H9 (cell line): ENCODE measurements at regions not wholly inside any gene's neighbourhood (a gene's known extent, or its start where the extent isn't known, plus 50 kb on each side); places are given as distances from the start of the nearest gene placed in this dataset.

ENCODE experiments used
- DNase-seq: peaks from one replicate; pipeline ENCODE4 v3.0.0-alpha.2; 2017
- H2AFZ ChIP-seq: one replicate; pipeline ENCODE4 v1.6.1; 2013; ENCODE audit warnings: mild to moderate bottlenecking, low read length, control low read depth, moderate library complexity
- H2AK5ac ChIP-seq: 2 replicates; pipeline ENCODE4 v1.6.1; 2013; ENCODE audit warnings: low read length, control low read depth, mixed read lengths; ENCODE audit not compliant: insufficient read length
- H2BK120ac ChIP-seq: one replicate; pipeline ENCODE4 v1.6.1; 2013; ENCODE audit warnings: low read depth, mild to moderate bottlenecking, low read length, control low read depth, inconsistent platforms; ENCODE audit not compliant: poor library complexity, severe bottlenecking
- H2BK12ac ChIP-seq: 2 replicates; pipeline ENCODE4 v1.6.1; 2013; ENCODE audit warnings: low read length, control low read depth, mixed read lengths, low read depth; ENCODE audit not compliant: insufficient read length
- H2BK15ac ChIP-seq: 2 replicates; pipeline ENCODE4 v1.6.1; 2013; ENCODE audit warnings: low read depth, low read length, control low read depth
- H2BK20ac ChIP-seq: one replicate; pipeline ENCODE4 v1.6.1; 2013; ENCODE audit warnings: low read depth, mild to moderate bottlenecking, low read length, control low read depth, inconsistent platforms; ENCODE audit not compliant: poor library complexity, severe bottlenecking
- H2BK5ac ChIP-seq: 2 replicates; pipeline ENCODE4 v1.6.1; 2013; ENCODE audit warnings: low read length, control low read depth, mixed read lengths; ENCODE audit not compliant: insufficient read length
- H3K14ac ChIP-seq: 2 replicates; pipeline ENCODE4 v1.6.1; 2013; ENCODE audit warnings: low read length, control low read depth; ENCODE audit not compliant: insufficient read depth
- H3K18ac ChIP-seq: 2 replicates; pipeline ENCODE4 v1.6.1; 2013; ENCODE audit warnings: low read depth, mild to moderate bottlenecking, mixed read lengths, low read length, control low read depth; ENCODE audit not compliant: insufficient read length
- H3K23ac ChIP-seq: 2 replicates; pipeline ENCODE4 v1.6.1; 2013; ENCODE audit warnings: low read length, control low read depth, mixed read lengths, low read depth; ENCODE audit not compliant: insufficient read length
- H3K23me2 ChIP-seq: 2 replicates; pipeline ENCODE4 v1.6.1; 2013; ENCODE audit warnings: low read depth, mild to moderate bottlenecking, mixed read lengths, low read length, control low read depth; ENCODE audit not compliant: insufficient read length, poor library complexity, severe bottlenecking
- H3K27ac ChIP-seq: 2 replicates; pipeline ENCODE4 v1.5.1; 2013; ENCODE audit warnings: low read length, control low read depth, mixed read lengths, low read depth; ENCODE audit not compliant: insufficient read length
- H3K27me3 ChIP-seq: 2 replicates; pipeline ENCODE4 v1.6.1; 2013; ENCODE audit warnings: low read length, control low read depth, inconsistent platforms; ENCODE audit not compliant: insufficient read depth
- H3K4ac ChIP-seq: 2 replicates; pipeline ENCODE4 v1.6.1; 2013; ENCODE audit warnings: low read depth, mild to moderate bottlenecking, control low read depth, inconsistent platforms, low read length, moderate library complexity
- H3K4me1 ChIP-seq: 2 replicates; pipeline ENCODE4 v1.6.1; 2013; ENCODE audit warnings: low read length, control low read depth, inconsistent platforms; ENCODE audit not compliant: insufficient read depth
- H3K4me2 ChIP-seq: 2 replicates; pipeline ENCODE4 v1.6.1; 2013; ENCODE audit warnings: low read length, control low read depth, mixed read lengths; ENCODE audit not compliant: insufficient read length, insufficient read depth
- H3K56ac ChIP-seq: 2 replicates; pipeline ENCODE4 v1.6.1; 2013; ENCODE audit warnings: low read depth, mild to moderate bottlenecking, mixed read lengths, low read length, control low read depth; ENCODE audit not compliant: insufficient read length
- H3K79me1 ChIP-seq: 2 replicates; pipeline ENCODE4 v1.6.1; 2013; ENCODE audit warnings: low read depth, mild to moderate bottlenecking, moderate library complexity, low read length, control low read depth, inconsistent platforms; ENCODE audit not compliant: insufficient read depth, poor library complexity, severe bottlenecking
- H3K79me2 ChIP-seq: 2 replicates; pipeline ENCODE4 v1.6.1; 2013; ENCODE audit warnings: low read length, control low read depth, inconsistent platforms; ENCODE audit not compliant: insufficient read depth
- H3K9ac ChIP-seq: 2 replicates; pipeline ENCODE4 v1.6.1; 2013; ENCODE audit warnings: low read length, control low read depth, mixed read lengths; ENCODE audit not compliant: insufficient read length; ENCODE audit errors: extremely low read depth
- H3K9me3 ChIP-seq: one replicate; pipeline ENCODE4 v1.6.1; 2013; ENCODE audit warnings: low read depth, low read length, inconsistent platforms; ENCODE audit not compliant: control insufficient read depth
- H3T11ph ChIP-seq: one replicate; pipeline ENCODE4 v1.6.1; 2013; ENCODE audit warnings: mild to moderate bottlenecking, low read length, control low read depth, inconsistent platforms
- H4K20me1 ChIP-seq: one replicate; pipeline ENCODE4 v1.6.1; 2013; ENCODE audit not compliant: control insufficient read depth, insufficient read length, insufficient read depth
- H4K5ac ChIP-seq: 2 replicates; pipeline ENCODE4 v1.6.1; 2013; ENCODE audit warnings: low read depth, mild to moderate bottlenecking, mixed read lengths, low read length, control low read depth; ENCODE audit not compliant: insufficient read length
- H4K8ac ChIP-seq: replicated peaks from 2 replicates; pipeline ENCODE4 v1.6.1; 2013; ENCODE audit warnings: low read length, control low read depth, mixed read lengths, low read depth; ENCODE audit not compliant: insufficient read length
- H4K91ac ChIP-seq: 2 replicates; pipeline ENCODE4 v1.6.1; 2013; ENCODE audit warnings: low read depth, mild to moderate bottlenecking, moderate library complexity, mixed read lengths, low read length, control low read depth; ENCODE audit not compliant: insufficient read length
- H3K27ac Mint-ChIP-seq, 3 experiments: 2 replicates in 2 of 3; 3 replicates in 1 of 3; pipeline ENCODE4 v1.8.0; 2020 to 2021; ENCODE audit warnings: mixed read lengths in 3 of 3, mild to moderate bottlenecking in 1 of 3, moderate library complexity in 1 of 3
- H3K27me3 Mint-ChIP-seq: 2 replicates; pipeline ENCODE4 v1.8.0; 2021; ENCODE audit warnings: low read depth, mild to moderate bottlenecking, moderate library complexity, mixed read lengths
- H3K36me3 Mint-ChIP-seq, 3 experiments: 2 replicates in 2 of 3; 3 replicates in 1 of 3; pipeline ENCODE4 v1.8.0; 2020 to 2021; ENCODE audit warnings: low read depth in 3 of 3, mixed read lengths in 3 of 3; ENCODE audit not compliant: insufficient read depth in 1 of 3
- H3K4me1 Mint-ChIP-seq, 2 experiments: 2 replicates each; pipeline ENCODE4 v1.8.0; 2020; ENCODE audit warnings: mixed read lengths in 2 of 2
- H3K4me3 Mint-ChIP-seq, 2 experiments: 2 replicates in 1 of 2; 3 replicates in 1 of 2; pipeline ENCODE4 v1.8.0; 2020 to 2021; ENCODE audit warnings: mild to moderate bottlenecking in 2 of 2, mixed read lengths in 2 of 2, moderate library complexity in 1 of 2
- H3K9me3 Mint-ChIP-seq, 2 experiments: 2 replicates in 1 of 2; 3 replicates in 1 of 2; pipeline ENCODE4 v1.8.0; 2020; ENCODE audit warnings: mild to moderate bottlenecking in 2 of 2, mixed read lengths in 2 of 2, moderate library complexity in 1 of 2
- CTCF ChIP-seq: fragments of 200-600 bp; sonication (generic); conservative IDR thresholded peaks from 3 replicates; pipeline ENCODE4 v1.8.0; 2021; ENCODE audit warnings: antibody characterized with exemption, mild to moderate bottlenecking
- WGBS: extraction: QIAGEN DNeasy Blood & Tissue Kit; methylation state at CpG from one replicate; pipeline ENCODE4 v1.1.7; 2013; ENCODE audit warnings: missing lambda C conversion rate, low lambda C conversion rate, mixed read lengths; ENCODE audit not compliant: insufficient read length; ENCODE audit errors: extremely low coverage; 5-methylcytosine and 5-hydroxymethylcytosine counted together

GRCh38 chr11:11045156-11045930 lies 187.5 kb upstream of the ZBED5 start:
- no peak for DNase-seq

More at GRCh38 chr11:11045156-11045930, 187.5 kb upstream of the ZBED5 start:
- no CpG with 5 or more reads among the region's 6 CpGs for WGBS
- Histone ChIP-seq H3K79me1 (no peaks in the 10 kb centered on the region), H2AK5ac (no peak overlapping the region), H2BK20ac (no peak overlapping the region), H4K20me1 (no peaks in the 10 kb centered on the region), H3K23me2 (no peaks in the 10 kb centered on the region), H3K14ac (no peak overlapping the region), H3K23ac (no peak overlapping the region), H4K5ac (no peak overlapping the region), H2BK120ac (no peak overlapping the region), H4K91ac (peak overlapping the region; percentile 32), H3K4me1 (no peaks in the 10 kb centered on the region), H3K79me2 (no peaks in the 10 kb centered on the region), H3T11ph (no peak overlapping the region), H3K18ac (no peak overlapping the region), H3K56ac (no peak overlapping the region), H3K9ac (no peak overlapping the region), H4K8ac (no peak overlapping the region), H2AFZ (no peak overlapping the region), H3K9me3 (no peaks in the 10 kb centered on the region), H3K27ac (no peak overlapping the region), H3K27me3 (no peaks in the 10 kb centered on the region), H2BK15ac (no peak overlapping the region), H2BK12ac (no peak overlapping the region), H3K4ac (no peak overlapping the region), H3K4me2 (no peak overlapping the region), H2BK5ac (no peak overlapping the region)
- no peaks in the 10 kb centered on the region; the same call in 1 of the 2 replicates for H3K27me3 Mint-ChIP-seq
- H3K4me3 Mint-ChIP-seq = no peak overlapping the region
- no peaks in the 10 kb centered on the region for H3K36me3 Mint-ChIP-seq
- TF ChIP-seq CTCF = no peak
- peaks cover 4% of the 10 kb centered on the region in 2 experiments; a peak in 3 of 4 replicates for H3K4me1 Mint-ChIP-seq
- H3K9me3 Mint-ChIP-seq = peaks cover 0 to 2% of the 10 kb centered on the region in 2 experiments; a peak in 1 of 5 replicates
- H3K27ac Mint-ChIP-seq = no peak overlapping the region
